ENCODE measurements at regions not wholly inside any gene's neighbourhood (a gene's known extent, or its start where the extent isn't known, plus 50 kb on each side); places are given as distances from the start of the nearest gene placed in this dataset.

DNA sequence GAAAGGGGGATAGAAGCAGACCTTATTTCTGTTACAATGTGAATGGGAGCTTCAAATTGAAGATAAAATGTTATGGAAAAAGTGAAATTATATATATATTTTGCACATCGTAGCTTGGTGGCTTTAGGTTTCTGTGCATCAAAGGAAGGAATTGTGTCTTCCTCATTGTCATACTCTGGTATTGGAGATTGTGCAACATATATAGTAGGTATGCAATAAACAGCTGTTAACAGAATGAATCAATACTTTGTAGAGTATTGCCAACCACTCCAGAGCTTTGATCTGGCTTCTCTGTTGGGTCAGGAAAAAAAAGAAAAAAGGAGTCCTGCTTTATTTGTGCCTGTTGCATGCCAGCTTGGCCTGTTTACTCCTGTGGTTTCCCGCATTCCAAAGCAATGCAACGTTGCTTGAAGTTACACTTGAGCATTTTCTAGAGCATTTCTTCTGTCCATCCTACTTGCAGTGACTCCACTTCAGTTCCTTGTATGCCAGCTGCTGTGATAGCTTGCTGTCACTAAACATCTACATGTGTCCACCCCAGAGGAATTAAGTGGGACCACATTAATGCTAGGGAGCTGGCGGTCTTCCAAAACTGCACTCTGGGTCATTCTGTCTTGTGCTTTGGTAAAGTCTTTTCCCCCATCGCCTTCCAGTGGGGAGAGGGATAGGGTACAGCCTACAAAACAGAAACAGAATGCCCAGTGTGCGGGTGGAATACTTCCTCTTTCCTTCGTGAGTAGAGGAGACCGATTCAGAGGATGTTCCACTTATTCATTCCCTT is 62.0 kb upstream of the MEF2C start:
- TF ChIP-seq CTCF (IDR thresholded peaks at IDR 0.05) = no peak
- no peak for TF ChIP-seq POLR2A (IDR thresholded peaks at IDR 0.05)
